ENCODE measurements at regions not wholly inside any gene's neighbourhood (a gene's known extent, or its start where the extent isn't known, plus 50 kb on each side); places are given as distances from the start of the nearest gene placed in this dataset.

DNA sequence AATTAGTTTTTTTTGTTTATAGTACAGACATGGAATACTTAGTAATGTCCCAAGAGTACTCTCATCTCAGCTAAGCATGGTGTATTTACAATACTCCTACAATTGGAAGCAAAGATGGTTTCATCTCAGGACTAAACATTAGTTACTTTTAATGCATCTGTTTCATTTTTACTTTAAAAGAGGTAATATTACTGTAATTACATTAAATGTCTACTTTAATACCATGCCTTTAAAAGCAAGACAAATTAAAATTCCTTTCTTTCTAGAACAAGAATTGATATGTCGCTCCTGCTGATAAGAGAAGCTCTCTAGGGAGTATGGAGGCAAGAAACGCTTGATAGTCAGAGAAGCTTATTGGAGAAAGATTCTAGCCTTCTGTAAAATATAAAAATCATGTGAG lies 284.9 kb upstream of the ADAMTS5 start:
- H3K4me1 ChIP-seq (ENCODE audit: control insufficient read depth, insufficient read depth, low read length) = peaks cover 4% of the 10 kb centered on the region
- no peak overlapping the region for H3K4me2 ChIP-seq (ENCODE audit: low read length)
- no peaks in the 10 kb centered on the region for H3K9me3 ChIP-seq (replicated peaks; ENCODE audit: low read length)
- no peaks in the 10 kb centered on the region for H3K36me3 ChIP-seq (ENCODE audit: insufficient read depth, low read length)
- no peaks in the 10 kb centered on the region for H3K27me3 ChIP-seq (ENCODE audit: control insufficient read depth, insufficient read depth, low read length)
- H3K4me3 ChIP-seq (ENCODE audit: low read length) = no peak overlapping the region
- no peak overlapping the region for H3K9ac ChIP-seq (ENCODE audit: low read depth, low read length)

DNA sequence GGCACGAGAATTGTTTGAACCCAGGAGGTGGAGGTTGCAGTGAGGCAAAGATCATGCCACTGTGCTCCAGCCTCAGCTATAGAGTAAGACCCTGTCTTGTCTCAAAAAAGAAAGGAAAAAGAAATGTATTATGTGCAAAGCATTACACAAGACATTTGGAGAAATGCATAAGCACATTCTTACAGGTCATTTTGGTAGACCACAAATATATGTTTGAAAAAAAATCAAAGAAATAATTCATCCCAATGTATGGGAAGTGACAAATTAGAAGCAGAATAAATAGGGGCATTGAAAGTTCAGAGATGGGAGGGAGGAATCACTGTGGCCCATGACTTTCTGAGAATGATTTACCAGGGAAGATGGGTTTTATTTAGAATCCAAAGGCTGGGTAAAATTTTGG lies 283.5 kb upstream of the ADAMTS5 start:
- Histone ChIP-seq H3K4me1 (ENCODE audit: control insufficient read depth, insufficient read depth, low read length) (peaks cover 15% of the 10 kb centered on the region), H3K27me3 (ENCODE audit: control insufficient read depth, insufficient read depth, low read length) (no peaks in the 10 kb centered on the region), H3K4me3 (ENCODE audit: low read length) (no peak overlapping the region), H3K9ac (ENCODE audit: low read depth, low read length) (no peak overlapping the region), H3K36me3 (ENCODE audit: insufficient read depth, low read length) (no peaks in the 10 kb centered on the region), H3K4me2 (ENCODE audit: low read length) (no peak overlapping the region), H3K9me3 (replicated peaks; ENCODE audit: low read length) (no peaks in the 10 kb centered on the region)

- Histone ChIP-seq H3K27me3 (ENCODE audit: control insufficient read depth, insufficient read depth, low read length) (no peaks in the 10 kb centered on the region), H3K4me3 (ENCODE audit: low read length) (no peak overlapping the region), H3K4me2 (ENCODE audit: low read length) (no peak overlapping the region), H3K9me3 (replicated peaks; ENCODE audit: low read length) (no peaks in the 10 kb centered on the region), H3K9ac (ENCODE audit: low read depth, low read length) (no peak overlapping the region), H3K4me1 (ENCODE audit: control insufficient read depth, insufficient read depth, low read length) (peaks cover 29% of the 10 kb centered on the region), H3K36me3 (ENCODE audit: insufficient read depth, low read length) (no peaks in the 10 kb centered on the region)
Observed at GRCh38 chr21:27248814-27249213, 281.9 kb upstream of the ADAMTS5 start.

DNA sequence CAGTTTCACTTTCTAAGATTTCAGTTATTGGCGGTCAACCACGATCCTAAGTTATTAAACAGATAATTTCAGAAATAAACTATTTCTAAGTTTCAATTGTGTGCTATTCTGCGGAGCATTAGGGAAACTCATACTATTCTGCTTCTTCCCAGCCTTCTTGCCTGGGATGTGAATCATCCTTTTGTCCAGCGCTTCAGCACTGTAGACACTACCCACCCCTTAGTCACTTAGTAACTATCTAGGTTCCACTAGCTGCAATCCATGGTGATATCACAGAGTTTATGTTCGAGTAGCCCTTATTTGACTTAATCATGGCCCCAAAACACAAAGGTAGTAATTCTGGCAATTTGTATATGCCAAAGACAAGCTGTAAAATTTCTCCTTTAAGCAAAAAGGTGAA lies 279.9 kb upstream of the ADAMTS5 start:
- Histone ChIP-seq H3K36me3 (ENCODE audit: insufficient read depth, low read length) (no peaks in the 10 kb centered on the region), H3K9ac (ENCODE audit: low read depth, low read length) (no peak overlapping the region), H3K4me3 (ENCODE audit: low read length) (no peak overlapping the region), H3K4me2 (ENCODE audit: low read length) (peak overlapping the region; percentile 20), H3K27me3 (ENCODE audit: control insufficient read depth, insufficient read depth, low read length) (no peaks in the 10 kb centered on the region), H3K9me3 (replicated peaks; ENCODE audit: low read length) (no peaks in the 10 kb centered on the region), H3K4me1 (ENCODE audit: control insufficient read depth, insufficient read depth, low read length) (peaks cover 32% of the 10 kb centered on the region)

GRCh38 chr21:27244776-27245175 lies 277.9 kb upstream of the ADAMTS5 start:
- H3K4me1 ChIP-seq (ENCODE audit: control insufficient read depth, insufficient read depth, low read length) = peaks cover 32% of the 10 kb centered on the region

GRCh38 chr21:27244352-27244751 lies 277.5 kb upstream of the ADAMTS5 start:
- no peaks in the 10 kb centered on the region for H3K9me3 ChIP-seq (replicated peaks; ENCODE audit: low read length)
- H3K4me1 ChIP-seq (ENCODE audit: control insufficient read depth, insufficient read depth, low read length) = peaks cover 32% of the 10 kb centered on the region
- peak overlapping the region; percentile 23 for H3K4me2 ChIP-seq (ENCODE audit: low read length)
- no peak overlapping the region for H3K4me3 ChIP-seq (ENCODE audit: low read length)
- no peaks in the 10 kb centered on the region for H3K27me3 ChIP-seq (ENCODE audit: control insufficient read depth, insufficient read depth, low read length)
- no peaks in the 10 kb centered on the region for H3K36me3 ChIP-seq (ENCODE audit: insufficient read depth, low read length)
- no peak overlapping the region for H3K9ac ChIP-seq (ENCODE audit: low read depth, low read length)

More at GRCh38 chr21:27244776-27245175, 277.9 kb upstream of the ADAMTS5 start:
- H3K4me3 ChIP-seq (ENCODE audit: low read length) = no peak overlapping the region
- no peaks in the 10 kb centered on the region for H3K9me3 ChIP-seq (replicated peaks; ENCODE audit: low read length)
- H3K4me2 ChIP-seq (ENCODE audit: low read length) = no peak overlapping the region
- H3K36me3 ChIP-seq (ENCODE audit: insufficient read depth, low read length) = no peaks in the 10 kb centered on the region
- H3K9ac ChIP-seq (ENCODE audit: low read depth, low read length) = no peak overlapping the region
- H3K27me3 ChIP-seq (ENCODE audit: control insufficient read depth, insufficient read depth, low read length) = no peaks in the 10 kb centered on the region

DNA sequence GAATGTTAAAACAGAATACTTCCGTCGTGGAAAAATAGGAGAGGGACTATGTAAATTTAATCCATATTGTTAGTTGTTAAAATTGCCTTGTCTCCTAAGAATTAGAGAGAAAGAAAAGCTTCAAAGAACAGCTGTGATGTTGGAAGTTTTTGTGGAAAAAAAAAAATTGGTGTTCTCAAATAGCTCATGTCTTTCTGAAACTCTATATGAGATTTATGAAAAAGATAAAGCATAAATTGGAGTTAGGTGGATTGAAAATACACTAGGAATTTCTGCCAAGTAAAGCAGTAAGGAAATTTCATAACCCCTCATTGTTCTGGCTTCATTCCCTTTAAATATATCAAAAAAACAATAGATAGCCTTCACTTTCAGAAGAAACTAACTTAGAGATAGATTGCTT lies 274.0 kb upstream of the ADAMTS5 start:
- H3K9ac ChIP-seq (ENCODE audit: low read depth, low read length) = no peak overlapping the region
- H3K9me3 ChIP-seq (replicated peaks; ENCODE audit: low read length) = no peaks in the 10 kb centered on the region
- H3K4me2 ChIP-seq (ENCODE audit: low read length) = no peak overlapping the region
- no peaks in the 10 kb centered on the region for H3K36me3 ChIP-seq (ENCODE audit: insufficient read depth, low read length)
- no peak overlapping the region for H3K4me3 ChIP-seq (ENCODE audit: low read length)
- H3K4me1 ChIP-seq (ENCODE audit: control insufficient read depth, insufficient read depth, low read length) = peaks cover 21% of the 10 kb centered on the region
- H3K27me3 ChIP-seq (ENCODE audit: control insufficient read depth, insufficient read depth, low read length) = no peaks in the 10 kb centered on the region

GRCh38 chr21:27233514-27234115 lies 266.7 kb upstream of the ADAMTS5 start:
- Histone ChIP-seq H3K4me1 (ENCODE audit: control insufficient read depth, insufficient read depth, low read length) (no peaks in the 10 kb centered on the region), H3K9ac (ENCODE audit: low read depth, low read length) (no peak overlapping the region), H3K36me3 (ENCODE audit: insufficient read depth, low read length) (no peaks in the 10 kb centered on the region), H3K4me2 (ENCODE audit: low read length) (no peak overlapping the region), H3K27me3 (ENCODE audit: control insufficient read depth, insufficient read depth, low read length) (no peaks in the 10 kb centered on the region), H3K9me3 (replicated peaks; ENCODE audit: low read length) (no peaks in the 10 kb centered on the region), H3K4me3 (ENCODE audit: low read length) (no peak overlapping the region)

DNA sequence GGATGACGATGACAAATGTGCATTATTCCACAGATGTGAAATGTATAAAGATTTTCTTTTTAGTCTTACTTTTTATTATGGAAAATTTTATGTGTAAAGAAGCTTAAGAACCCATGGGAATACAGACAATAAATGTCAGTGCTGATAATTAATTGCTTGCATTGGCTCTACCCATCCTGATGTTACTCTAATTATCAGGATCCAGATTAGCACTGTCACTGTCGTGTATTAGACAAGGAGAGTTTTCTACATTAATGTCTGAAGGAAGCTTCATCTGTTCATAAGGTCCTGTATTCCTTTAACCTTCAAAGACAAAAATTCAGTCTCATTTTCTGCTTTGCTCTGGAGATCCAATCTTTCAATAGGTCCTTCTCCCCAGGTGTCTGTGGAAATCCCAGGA lies 259.1 kb upstream of the ADAMTS5 start:
- Histone ChIP-seq H3K4me1 (ENCODE audit: control insufficient read depth, insufficient read depth, low read length) (peaks cover 18% of the 10 kb centered on the region), H3K4me3 (ENCODE audit: low read length) (no peak overlapping the region), H3K9me3 (replicated peaks; ENCODE audit: low read length) (no peaks in the 10 kb centered on the region), H3K4me2 (ENCODE audit: low read length) (no peak overlapping the region), H3K36me3 (ENCODE audit: insufficient read depth, low read length) (no peaks in the 10 kb centered on the region), H3K9ac (ENCODE audit: low read depth, low read length) (peak overlapping the region; percentile 22), H3K27me3 (ENCODE audit: control insufficient read depth, insufficient read depth, low read length) (no peaks in the 10 kb centered on the region)

- Histone ChIP-seq H3K4me2 (ENCODE audit: low read length) (peak overlapping the region; percentile 33), H3K9ac (ENCODE audit: low read depth, low read length) (peak overlapping the region; percentile 22), H3K4me3 (ENCODE audit: low read length) (no peak overlapping the region), H3K27me3 (ENCODE audit: control insufficient read depth, insufficient read depth, low read length) (no peaks in the 10 kb centered on the region), H3K36me3 (ENCODE audit: insufficient read depth, low read length) (no peaks in the 10 kb centered on the region), H3K9me3 (replicated peaks; ENCODE audit: low read length) (no peaks in the 10 kb centered on the region), H3K4me1 (ENCODE audit: control insufficient read depth, insufficient read depth, low read length) (peaks cover 25% of the 10 kb centered on the region)
Observed at GRCh38 chr21:27225151-27225550, 258.3 kb upstream of the ADAMTS5 start.

- Histone ChIP-seq H3K9ac (ENCODE audit: low read depth, low read length) (no peak overlapping the region), H3K4me1 (ENCODE audit: control insufficient read depth, insufficient read depth, low read length) (peaks cover 35% of the 10 kb centered on the region), H3K36me3 (ENCODE audit: insufficient read depth, low read length) (no peaks in the 10 kb centered on the region), H3K27me3 (ENCODE audit: control insufficient read depth, insufficient read depth, low read length) (no peaks in the 10 kb centered on the region), H3K4me2 (ENCODE audit: low read length) (no peak overlapping the region), H3K4me3 (ENCODE audit: low read length) (no peak overlapping the region), H3K9me3 (replicated peaks; ENCODE audit: low read length) (no peaks in the 10 kb centered on the region)
Observed at GRCh38 chr21:27224169-27224568, 257.3 kb upstream of the ADAMTS5 start.

GRCh38 chr21:27221077-27221476 lies 254.2 kb upstream of the ADAMTS5 start:
- Histone ChIP-seq H3K4me3 (ENCODE audit: low read length) (no peak overlapping the region), H3K27me3 (ENCODE audit: control insufficient read depth, insufficient read depth, low read length) (no peaks in the 10 kb centered on the region), H3K9ac (ENCODE audit: low read depth, low read length) (no peak overlapping the region), H3K4me1 (ENCODE audit: control insufficient read depth, insufficient read depth, low read length) (peaks cover 42% of the 10 kb centered on the region), H3K4me2 (ENCODE audit: low read length) (no peak overlapping the region), H3K36me3 (ENCODE audit: insufficient read depth, low read length) (no peaks in the 10 kb centered on the region), H3K9me3 (replicated peaks; ENCODE audit: low read length) (no peaks in the 10 kb centered on the region)

All from skeletal muscle satellite cell (primary cell).